Right ventricle myocardium inferior (tissue), 1 donor: ENCODE measurements at regions not wholly inside any gene's neighbourhood (a gene's known extent, or its start where the extent isn't known, plus 50 kb on each side); places are given as distances from the start of the nearest gene placed in this dataset.
"Not testable (repeated sequence)": the region's sequence is repeated elsewhere in the genome, so short reads cannot be mapped to it uniquely, and the experiment has no call there.

Experiments used
- ATAC-seq: fragments of 200-7000 bp; cut with Tn5 transposase; one replicate; pipeline ENCODE4 v1.9.1; 2020; ENCODE audit warnings: mild to moderate bottlenecking, moderate library complexity
- DNase-seq: peaks from one replicate; pipeline ENCODE4 v3.0.0; 2021; ENCODE audit errors: missing footprints
- intact Hi-C: fragments of 100-400 bp; cut with DNase I; formaldehyde crosslinking; loops from one replicate; pipeline ENCODE4 v1.11.0; 2022
- donor health status: DM: no; HTN: yes; CAD: no; lungs with severe emphysema.

DNA sequence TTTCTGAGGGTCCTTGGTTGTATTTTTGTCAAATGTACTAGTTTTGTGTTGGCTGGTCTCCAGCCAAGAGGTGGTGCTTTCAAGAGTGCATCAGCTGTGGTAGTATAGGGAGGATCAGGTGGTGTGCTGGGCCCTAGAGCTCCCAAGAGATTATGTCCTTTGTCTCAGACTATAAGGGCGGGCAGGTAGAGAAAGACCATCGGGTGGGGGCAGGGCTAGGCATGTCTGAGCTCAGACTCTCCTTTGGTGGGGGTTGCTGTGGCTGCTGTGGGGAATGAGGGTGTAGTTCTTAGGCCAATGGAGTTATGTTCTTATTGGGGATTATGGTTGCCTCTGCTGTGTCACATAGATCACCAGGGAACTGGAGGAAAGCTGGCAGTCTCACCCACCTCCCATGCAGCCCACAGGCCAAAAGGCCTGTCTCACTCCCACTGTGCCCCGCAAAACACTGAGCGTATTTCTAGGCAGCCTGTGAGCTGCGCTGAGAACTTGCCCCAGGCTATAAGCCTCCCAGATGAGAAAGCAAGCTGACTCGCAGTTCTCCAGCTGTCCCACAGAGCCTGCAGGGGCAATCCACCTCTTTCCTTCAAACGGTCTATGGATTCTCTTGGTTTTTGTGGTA, 1066.7 kb downstream of the GRM8 start:
- peak; percentile 25 for DNase-seq
- no peak for ATAC-seq
- intact Hi-C loops = no loop called here

DNA sequence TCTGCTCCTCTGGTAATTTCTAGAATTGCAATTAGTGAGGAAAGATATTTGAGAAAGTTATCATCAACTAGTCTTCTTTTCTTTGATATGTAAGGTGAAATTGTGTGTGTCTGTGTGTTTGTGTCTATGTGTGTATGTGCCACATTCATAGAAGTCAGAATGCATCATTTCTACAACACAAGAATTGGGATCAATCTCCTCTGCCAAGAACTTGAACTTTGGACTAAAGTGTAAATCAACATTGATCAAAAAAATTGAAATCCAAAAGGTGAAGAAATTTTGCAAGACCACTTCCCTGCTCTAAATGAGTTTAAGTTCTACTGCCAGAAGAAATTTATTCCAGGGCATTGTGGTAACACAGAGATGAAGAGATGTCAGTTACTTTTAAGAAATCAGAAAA, 1072.8 kb downstream of the GRM8 start:
- ATAC-seq (no peak), DNase-seq (no peak)
- intact Hi-C loops = no loop called here

DNA sequence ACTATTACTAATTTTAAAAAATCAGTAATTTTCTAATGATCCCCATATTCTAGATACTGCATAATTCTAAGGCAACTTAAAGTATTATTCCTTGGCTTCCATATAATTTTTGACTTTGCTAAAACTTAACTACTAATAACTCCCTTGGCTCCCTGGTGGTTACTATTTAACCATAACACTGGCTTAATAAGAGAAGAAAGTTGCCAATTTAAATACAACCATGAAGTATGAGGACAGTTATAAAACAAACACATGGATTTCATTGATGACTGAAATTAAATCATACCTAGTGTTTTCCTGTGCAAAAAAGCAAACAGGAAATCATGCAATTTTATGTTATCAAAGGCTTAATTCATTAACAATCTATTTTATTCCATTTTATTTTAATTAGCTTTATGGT, 1073.9 kb downstream of the GRM8 start:
- ATAC-seq (no peak), DNase-seq (no peak)
- intact Hi-C loops = no loop called here

DNA sequence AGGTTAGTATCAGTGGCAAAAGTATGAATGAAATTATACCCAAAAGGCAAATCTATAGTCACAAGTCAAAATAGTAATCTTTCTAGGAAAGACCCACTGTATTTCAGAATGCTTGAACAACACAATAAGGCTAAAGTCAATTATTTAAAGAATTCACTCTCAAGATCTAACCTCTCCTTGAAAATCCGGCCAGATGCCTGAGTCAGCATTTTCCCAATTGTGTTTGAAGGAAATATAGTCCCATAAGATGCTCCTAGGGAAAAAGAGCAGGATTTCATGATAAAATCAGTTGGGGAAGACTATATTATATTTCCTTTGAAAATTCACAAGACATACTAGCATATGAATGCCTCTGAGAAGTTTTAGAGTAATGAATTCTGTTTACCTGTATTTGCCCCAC, 1075.0 kb downstream of the GRM8 start:
- intact Hi-C loops = no loop called here
- DNase-seq = no peak
- ATAC-seq = no peak

DNA sequence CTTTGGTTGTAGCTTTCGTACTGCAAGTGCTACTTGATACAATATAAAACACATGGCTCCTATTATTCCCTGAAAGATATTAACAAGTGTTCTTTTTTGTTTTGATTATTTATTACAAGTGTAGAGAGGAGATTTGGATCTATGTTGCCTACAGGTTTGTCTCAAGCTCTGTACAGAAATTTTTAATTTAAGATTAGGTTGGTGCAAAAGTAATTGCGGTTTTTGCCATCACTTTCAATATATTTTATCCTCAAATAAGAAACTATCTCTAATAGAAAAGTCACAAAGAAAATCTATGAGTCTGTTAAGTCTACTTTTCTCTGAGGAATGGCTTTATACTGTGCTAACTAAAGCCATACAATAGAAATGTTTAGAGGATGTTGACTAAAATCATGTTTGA, 1086.1 kb downstream of the GRM8 start:
- no peak for ATAC-seq
- intact Hi-C loops = no loop called here
- no peak for DNase-seq

DNA sequence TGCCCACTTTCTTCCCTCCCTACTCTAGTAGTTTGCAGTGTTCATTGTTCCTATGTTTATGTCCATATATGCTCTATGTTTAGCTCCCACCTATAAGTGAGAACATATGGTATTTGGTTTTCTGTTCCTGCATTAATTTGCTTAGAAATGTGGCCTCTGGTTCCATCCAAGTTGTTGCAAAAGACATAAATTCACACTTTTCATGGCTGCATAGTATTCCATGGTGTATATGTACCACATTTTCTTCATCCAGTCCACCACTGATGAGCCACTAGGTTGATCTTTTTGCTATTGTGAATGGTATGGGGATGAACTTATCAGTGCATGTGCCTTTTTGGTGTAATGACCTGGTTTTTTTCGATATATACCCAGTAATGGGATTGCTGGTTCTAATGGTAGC, 1089.1 kb downstream of the GRM8 start:
- DNase-seq = no peak
- intact Hi-C loops = no loop called here
- ATAC-seq = no peak

DNA sequence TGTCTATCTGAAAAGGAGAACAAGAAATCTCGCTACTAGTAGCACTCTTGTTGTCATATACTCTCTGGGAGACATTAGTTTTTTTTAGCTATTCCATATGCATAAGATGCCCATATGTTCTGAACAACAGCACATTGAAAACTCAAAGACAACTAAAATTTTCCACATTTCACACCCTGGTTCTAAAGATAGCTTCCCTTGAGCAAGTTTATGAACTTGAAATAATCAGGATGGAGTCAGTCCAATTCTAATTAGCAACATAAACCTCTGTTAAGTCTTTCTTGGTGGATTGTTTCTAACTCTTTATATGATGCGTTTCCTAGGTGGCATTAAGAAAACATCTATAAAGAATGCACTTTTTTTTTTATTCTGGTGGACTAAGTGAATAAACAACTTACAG, 1095.3 kb downstream of the GRM8 start:
- intact Hi-C loops = no loop called here

DNA sequence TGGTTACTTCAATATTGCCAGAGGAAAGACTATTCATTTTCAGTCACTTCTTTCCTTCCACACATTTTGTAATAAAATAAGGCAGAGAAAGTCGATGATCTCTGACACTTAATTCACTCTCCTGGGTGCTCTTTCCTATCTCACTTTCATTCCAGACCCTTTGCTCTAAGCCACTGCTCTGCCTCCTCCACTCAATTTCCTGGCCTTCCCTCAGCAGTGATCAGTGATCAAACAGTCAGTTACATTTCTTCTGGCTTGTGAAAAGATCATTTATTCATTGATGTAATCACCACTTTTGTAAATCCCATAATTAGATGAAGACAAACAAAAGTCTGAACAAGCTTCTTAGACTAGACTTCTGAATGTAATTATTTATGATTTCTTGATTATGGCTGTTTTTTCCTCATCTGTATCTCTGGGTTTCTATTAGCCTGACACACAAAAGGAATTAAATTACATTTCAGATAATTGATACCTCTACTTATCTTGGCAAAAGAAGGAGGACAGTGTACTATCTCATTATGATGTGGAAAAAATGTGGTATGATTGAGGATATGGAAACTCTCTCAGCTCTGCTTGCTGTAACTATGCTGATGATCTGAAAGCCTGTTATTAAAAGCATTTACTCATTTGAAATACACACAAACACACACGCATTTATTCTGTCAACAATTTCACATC, 1102.3 kb downstream of the GRM8 start:
- DNase-seq (no peak), ATAC-seq (no peak)
- intact Hi-C loops = no loop called here

More for the DNA sequence above, 1095.3 kb downstream of the GRM8 start:
- ATAC-seq = no peak
- no peak for DNase-seq

DNA sequence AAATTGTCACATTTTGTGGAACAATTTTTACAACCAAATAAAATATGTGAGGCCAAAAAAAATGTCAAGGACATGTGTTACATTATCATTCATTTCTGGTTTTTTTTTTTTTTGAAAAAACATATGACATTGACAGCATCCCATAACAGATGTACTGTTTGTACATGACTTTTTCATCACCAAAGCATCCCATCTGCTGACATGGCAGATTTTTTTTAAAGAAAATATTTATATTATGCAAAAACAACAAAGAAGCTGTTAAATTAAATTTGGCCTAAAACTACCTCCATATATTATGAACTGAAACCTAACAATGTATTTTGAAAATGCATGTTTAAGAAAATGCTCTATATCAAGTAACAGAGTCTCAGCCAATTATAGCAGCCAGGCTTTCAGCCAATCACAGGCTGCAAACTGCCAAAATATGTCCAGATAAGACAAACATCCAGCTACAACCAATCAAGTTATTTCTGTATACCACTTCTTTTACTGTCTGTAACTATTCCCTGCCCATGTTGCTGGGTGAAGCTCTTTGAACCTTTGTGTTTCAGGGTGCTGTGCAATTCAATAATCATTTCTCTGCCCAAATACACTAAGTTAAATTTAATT, 1111.8 kb downstream of the GRM8 start:
- ATAC-seq (no peak), DNase-seq (no peak)
- intact Hi-C loops = no loop called here

DNA sequence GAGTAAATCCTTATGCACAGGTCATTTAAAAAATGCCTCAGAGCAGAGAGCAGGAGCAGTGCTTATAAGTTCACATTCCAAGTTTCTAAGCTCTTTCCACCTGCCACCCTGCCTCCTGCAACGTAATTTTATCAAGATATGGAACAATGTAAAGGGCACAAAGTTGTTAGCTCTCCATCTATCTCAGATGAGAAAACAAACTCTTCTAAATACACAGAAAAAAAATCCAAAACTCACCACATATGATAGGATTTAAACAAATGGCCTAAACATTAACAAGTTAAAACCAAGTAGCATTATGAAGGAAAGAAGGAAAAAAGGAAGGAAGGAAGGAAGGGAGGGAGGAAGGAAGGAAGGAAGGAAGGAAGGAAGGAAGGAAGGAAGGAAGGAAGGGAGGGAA, 1132.8 kb downstream of the GRM8 start:
- no peak for ATAC-seq
- intact Hi-C loops = no loop called here
- no peak for DNase-seq

DNA sequence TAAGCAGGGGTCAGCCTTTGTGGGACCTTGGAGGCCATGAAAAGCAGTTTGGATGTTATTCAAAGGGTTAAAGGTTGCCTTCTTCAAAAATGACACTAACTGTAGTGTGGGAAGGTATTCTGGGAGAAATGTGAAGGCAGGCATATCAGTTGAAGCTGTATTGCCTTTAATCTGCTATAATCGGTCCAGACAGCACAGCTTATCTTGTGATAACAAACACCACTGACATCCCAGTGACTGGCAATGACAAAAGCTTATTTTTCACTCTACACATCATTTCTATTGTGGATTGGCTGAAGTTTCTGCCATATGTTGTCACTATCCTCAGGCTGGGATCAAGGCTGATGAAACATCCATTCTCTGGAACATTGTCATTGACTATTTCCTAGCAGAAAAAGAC, 1149.2 kb downstream of the GRM8 start:
- DNase-seq = no peak
- intact Hi-C loops = no loop called here
- ATAC-seq = no peak

DNA sequence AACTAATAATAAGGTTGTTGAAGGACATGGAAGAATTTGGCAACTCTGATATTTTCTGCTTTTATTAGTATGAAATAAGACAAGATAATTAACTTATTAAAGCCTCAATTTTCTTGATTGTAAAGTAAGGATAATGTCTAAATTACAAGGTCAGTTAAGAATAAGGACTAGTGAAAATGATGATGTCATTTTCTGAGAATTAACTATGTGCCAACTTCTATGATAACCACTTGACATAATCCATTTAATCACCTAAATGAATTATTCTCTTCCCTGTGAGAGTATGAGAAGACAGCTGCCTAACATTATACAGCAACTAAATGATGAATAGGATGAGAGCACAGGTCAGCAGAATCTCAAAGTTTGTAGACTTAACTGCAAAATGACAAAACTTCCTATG, 1153.4 kb upstream of the POT1 start:
- ATAC-seq = no peak
- intact Hi-C loops = no loop called here

DNA sequence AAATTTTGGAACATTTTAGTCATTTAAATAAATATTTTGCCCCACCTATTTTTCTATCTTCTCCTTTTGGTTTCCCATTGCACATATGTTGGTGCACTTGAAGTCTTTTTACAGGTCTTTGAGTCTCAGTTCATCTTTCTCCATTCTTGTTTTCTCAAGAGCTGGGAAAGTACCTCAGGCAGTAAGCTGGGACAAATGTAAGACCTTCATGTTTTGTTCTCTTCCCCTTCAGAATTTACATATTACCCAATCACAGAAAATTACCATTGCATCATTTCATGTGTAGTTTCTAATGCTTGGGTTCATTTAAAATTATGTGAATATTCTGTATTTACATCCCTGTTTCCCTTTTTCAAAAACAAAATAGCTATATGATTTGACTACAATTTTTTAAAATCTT, 1150.0 kb upstream of the POT1 start:
- DNase-seq (no peak), ATAC-seq (no peak)
- intact Hi-C loops = no loop called here

More for the DNA sequence above, 1153.4 kb upstream of the POT1 start:
- no peak for DNase-seq

DNA sequence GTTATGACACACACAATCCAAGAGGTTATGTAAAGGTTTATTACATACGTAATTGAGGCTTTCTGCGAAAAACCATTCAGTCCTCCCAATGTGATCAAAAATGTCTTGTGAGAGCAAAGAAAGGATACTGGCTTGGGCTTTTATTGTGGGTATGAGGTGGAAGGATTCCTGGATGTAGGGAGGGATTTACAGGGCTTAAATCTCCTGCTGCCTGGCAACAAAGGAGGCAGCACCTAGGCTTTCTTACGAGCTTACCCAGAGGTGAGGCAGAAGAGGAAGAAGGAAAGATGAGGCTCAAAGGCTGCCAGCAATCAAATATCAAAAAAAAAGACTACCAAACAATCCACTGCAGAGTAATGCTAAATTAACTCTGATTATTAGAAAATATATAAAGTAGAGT, 1149.5 kb upstream of the POT1 start:
- DNase-seq (no peak), ATAC-seq (no peak)
- intact Hi-C loops = no loop called here

DNA sequence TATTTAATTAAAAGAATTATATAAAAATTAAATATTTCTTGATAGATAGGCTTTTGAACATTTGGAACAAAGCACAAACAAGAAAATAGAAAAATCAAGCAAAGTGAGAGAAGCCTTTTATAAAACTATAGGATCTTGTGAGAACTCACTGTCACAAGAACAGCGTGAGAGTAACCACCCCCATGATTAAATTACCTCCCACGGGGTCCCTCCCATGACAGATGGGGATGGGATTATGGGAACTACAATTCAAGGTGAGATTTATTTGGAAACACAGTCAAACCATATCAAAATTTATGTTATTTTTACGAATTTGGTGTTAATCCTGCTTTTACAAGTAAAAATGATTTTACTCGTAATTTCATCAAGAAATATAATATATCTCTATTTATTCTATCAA, 1136.1 kb upstream of the POT1 start:
- no peak for ATAC-seq
- intact Hi-C loops = no loop called here
- DNase-seq = no peak

DNA sequence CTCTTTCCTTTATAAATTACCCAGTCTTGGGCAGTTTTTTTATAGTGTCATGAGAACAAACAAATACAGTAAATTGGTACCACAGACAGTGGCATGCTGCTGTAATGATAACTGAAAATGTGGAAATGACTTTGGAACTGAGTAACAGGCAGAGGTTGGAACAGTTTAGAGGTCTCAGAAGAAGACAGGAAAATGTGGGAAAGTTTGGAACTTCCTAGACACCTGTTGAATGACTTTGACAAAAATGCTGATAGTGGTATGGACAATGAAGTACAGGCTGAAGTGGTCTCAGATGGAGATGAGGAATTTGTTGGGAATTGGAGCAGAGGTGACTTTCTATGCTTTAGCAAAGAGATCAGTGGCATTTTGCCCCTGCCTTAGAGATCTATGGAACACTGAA, 1128.4 kb upstream of the POT1 start:
- intact Hi-C loops = no loop called here
- DNase-seq (no peak), ATAC-seq (no peak)

DNA sequence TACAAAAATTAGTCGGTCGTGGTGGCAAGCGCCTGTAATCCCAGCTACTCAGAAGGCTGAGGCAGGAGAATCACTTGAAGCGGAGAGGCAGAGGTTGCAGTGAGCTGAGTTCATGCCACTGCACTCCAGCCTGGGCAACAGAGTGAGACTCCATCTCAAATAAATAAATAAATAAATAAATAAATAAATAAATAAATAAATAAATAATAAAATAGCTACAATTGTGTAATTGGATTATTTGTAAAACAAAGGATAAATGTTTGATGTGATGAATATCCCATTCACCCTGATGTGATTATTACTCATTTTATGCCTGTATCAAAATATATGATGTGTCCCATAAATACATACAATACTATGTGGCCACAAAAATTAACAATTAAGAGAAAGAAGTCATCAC, 1127.0 kb upstream of the POT1 start:
- intact Hi-C loops, ATAC-seq: not testable (repeated sequence)

DNA sequence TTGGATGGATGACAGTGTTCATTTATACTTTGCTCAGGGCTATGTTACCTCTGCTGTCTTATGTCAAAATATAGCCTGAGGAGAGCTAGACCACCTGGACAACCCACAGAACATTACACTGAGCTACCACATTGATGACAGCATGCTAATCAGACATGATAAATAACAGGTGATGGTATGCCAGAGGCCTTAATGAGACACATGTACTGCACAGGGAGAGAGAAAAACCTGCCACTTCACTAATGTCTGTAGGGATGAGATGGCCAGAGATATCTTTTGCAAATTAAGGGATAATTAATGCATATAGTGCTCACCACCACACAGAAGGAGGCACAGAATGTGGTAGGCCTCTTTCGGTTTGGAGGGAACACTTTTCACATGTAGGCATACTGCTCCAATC, 1122.6 kb upstream of the POT1 start:
- ATAC-seq (no peak), DNase-seq (no peak)
- intact Hi-C loops = no loop called here

More for the DNA sequence above, 1127.0 kb upstream of the POT1 start:
- DNase-seq = not testable (repeated sequence)

DNA sequence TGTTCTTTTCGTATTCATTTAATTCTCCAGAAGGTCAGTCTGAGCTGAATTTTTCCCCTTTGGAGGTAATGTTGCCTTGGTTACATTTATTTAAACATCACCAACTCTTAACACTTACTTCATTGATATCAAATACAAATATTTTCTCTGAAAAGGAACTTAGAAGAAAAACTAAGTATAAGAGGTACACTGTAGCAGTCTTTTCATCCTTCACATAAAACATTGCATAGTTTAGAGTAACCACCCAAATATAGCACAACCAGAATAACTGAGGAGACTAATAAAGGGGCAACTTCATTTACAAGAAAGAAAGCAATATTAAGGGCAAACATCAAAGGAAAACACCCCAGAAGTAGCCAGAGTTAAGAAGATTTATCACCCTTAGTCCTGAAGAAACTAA, 1115.0 kb upstream of the POT1 start:
- intact Hi-C loops = no loop called here
- DNase-seq (no peak), ATAC-seq (no peak)

DNA sequence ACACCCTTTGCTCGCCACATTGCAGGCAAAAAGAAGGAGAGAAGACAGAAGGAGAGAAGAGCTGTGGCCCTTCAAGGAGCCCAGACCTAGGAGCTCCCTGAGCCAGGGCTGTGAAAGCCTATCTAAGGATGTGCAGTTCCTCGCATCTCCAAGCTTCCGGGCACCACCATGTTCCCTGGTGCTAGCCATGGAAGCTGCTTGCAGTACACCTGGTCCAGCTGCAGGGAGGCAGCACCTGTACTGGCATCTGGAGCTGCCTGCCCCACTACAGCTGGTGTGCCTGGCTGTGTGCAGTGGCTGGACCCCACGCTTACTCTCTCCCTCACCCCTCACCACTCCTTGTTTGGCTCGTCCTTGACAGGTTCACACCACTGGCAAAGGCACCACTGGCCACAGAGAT, 1111.8 kb upstream of the POT1 start:
- intact Hi-C loops = no loop called here
- DNase-seq (no peak), ATAC-seq (no peak)
